ENCODE measurements at regions not wholly inside any gene's neighbourhood (a gene's known extent, or its start where the extent isn't known, plus 50 kb on each side); places are given as distances from the start of the nearest gene placed in this dataset.

GRCh38 chr12:63326260-63326659, 175.3 kb upstream of the AVPR1A start:
- Histone ChIP-seq H3K9me3 (ENCODE audit: control insufficient read depth in 5 of 5, low read length in 5 of 5) (no peaks in the 10 kb centered on the region), H3K36me3 (ENCODE audit: control insufficient read depth in 5 of 5, insufficient read depth in 5 of 5, low read length in 5 of 5) (no peaks in the 10 kb centered on the region), H3K4me3 (ENCODE audit: low read depth in 1 of 5, low read length in 5 of 5) (no peak overlapping the region), H3K27ac (ENCODE audit: low read depth, low read length) (no peak overlapping the region), H3K27me3 (ENCODE audit: control insufficient read depth in 5 of 5, insufficient read depth in 4 of 5, low read length in 5 of 5) (no peaks in the 10 kb centered on the region), H3K9ac (ENCODE audit: low read length in 5 of 5) (no peak overlapping the region), H3K4me1 (ENCODE audit: control insufficient read depth in 5 of 5, insufficient read depth in 5 of 5, low read length in 5 of 5) (peaks cover 0 to 13% (median 4%) of the 10 kb centered on the region in 5 donors)

- H3K36me3 ChIP-seq (ENCODE audit: control insufficient read depth in 5 of 5, insufficient read depth in 5 of 5, low read length in 5 of 5), result no peaks in the 10 kb centered on the region
- no peaks in the 10 kb centered on the region for H3K27me3 ChIP-seq (ENCODE audit: control insufficient read depth in 5 of 5, insufficient read depth in 4 of 5, low read length in 5 of 5)
- H3K4me3 ChIP-seq (ENCODE audit: low read depth in 1 of 5, low read length in 5 of 5), result no peak overlapping the region
- H3K9ac ChIP-seq (ENCODE audit: low read length in 5 of 5), result no peak overlapping the region
- H3K27ac ChIP-seq (ENCODE audit: low read depth, low read length), result no peak overlapping the region
- peaks cover 0 to 13% (median 4%) of the 10 kb centered on the region in 5 donors for H3K4me1 ChIP-seq (ENCODE audit: control insufficient read depth in 5 of 5, insufficient read depth in 5 of 5, low read length in 5 of 5)
- H3K9me3 ChIP-seq (ENCODE audit: control insufficient read depth in 5 of 5, low read length in 5 of 5), result no peaks in the 10 kb centered on the region
These were observed 174.8 kb upstream of the AVPR1A start for GRCh38 chr12:63325757-63326156.

DNA sequence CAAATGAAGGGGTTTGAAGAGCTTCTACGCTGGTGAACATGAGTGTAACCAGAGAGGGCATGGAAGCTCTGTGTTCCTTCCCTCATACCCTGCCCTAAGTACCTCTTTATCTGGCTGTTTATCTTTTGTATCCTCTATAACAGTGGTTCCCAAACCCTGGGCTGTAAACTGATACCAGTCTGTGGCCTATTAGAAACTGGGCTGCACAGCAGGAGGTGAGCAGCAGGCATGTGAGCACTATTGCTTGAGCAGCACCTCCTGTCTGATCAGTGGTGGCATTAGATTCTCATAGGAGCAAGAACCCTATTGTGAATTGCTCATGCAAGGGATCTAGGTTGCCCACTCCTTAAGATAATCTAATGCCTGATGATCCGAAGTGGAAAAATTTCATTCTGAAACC, 172.9 kb upstream of the AVPR1A start:
- Histone ChIP-seq H3K4me1 (ENCODE audit: control insufficient read depth in 5 of 5, insufficient read depth in 5 of 5, low read length in 5 of 5) (peaks cover 0 to 13% (median 4%) of the 10 kb centered on the region in 5 donors), H3K27ac (ENCODE audit: low read depth, low read length) (no peak overlapping the region), H3K36me3 (ENCODE audit: control insufficient read depth in 5 of 5, insufficient read depth in 5 of 5, low read length in 5 of 5) (no peaks in the 10 kb centered on the region), H3K4me3 (ENCODE audit: low read depth in 1 of 5, low read length in 5 of 5) (no peak overlapping the region), H3K9ac (ENCODE audit: low read length in 5 of 5) (no peak overlapping the region), H3K27me3 (ENCODE audit: control insufficient read depth in 5 of 5, insufficient read depth in 4 of 5, low read length in 5 of 5) (no peaks in the 10 kb centered on the region), H3K9me3 (ENCODE audit: control insufficient read depth in 5 of 5, low read length in 5 of 5) (no peaks in the 10 kb centered on the region)

DNA sequence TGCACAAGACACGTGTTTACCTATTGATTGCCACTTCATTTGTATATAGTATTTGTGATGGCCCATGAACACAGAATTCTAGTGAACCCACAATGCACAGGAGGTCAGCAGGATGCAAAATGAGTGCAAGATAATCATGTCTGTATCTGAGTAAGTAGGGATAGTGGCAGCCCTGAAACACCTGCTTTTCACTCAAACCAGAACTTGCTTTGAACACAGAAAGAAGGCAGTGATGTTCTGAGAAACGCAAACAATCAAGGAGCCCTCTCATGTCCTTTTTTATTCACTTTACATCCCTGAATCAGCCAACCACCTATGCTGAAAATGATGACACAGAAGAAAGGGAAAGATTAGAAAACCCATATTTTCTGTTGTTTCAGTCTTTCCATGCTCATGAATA, 170.4 kb upstream of the AVPR1A start:
- H3K4me1 ChIP-seq (ENCODE audit: control insufficient read depth in 5 of 5, insufficient read depth in 5 of 5, low read length in 5 of 5), result peaks cover 0 to 8% (median 4%) of the 10 kb centered on the region in 5 donors

GRCh38 chr12:63319936-63320633, 169.1 kb upstream of the AVPR1A start:
- H3K27me3 ChIP-seq (ENCODE audit: control insufficient read depth in 5 of 5, insufficient read depth in 4 of 5, low read length in 5 of 5), result no peaks in the 10 kb centered on the region
- no peak overlapping the region for H3K27ac ChIP-seq (ENCODE audit: low read depth, low read length)
- H3K4me1 ChIP-seq (ENCODE audit: control insufficient read depth in 5 of 5, insufficient read depth in 5 of 5, low read length in 5 of 5), result no peaks in the 10 kb centered on the region
- H3K9ac ChIP-seq (ENCODE audit: low read length in 5 of 5), result no peak overlapping the region
- H3K4me3 ChIP-seq (ENCODE audit: low read depth in 1 of 5, low read length in 5 of 5), result no peak overlapping the region
- no peaks in the 10 kb centered on the region for H3K36me3 ChIP-seq (ENCODE audit: control insufficient read depth in 5 of 5, insufficient read depth in 5 of 5, low read length in 5 of 5)
- peaks cover 0 to 6% (median 0%) of the 10 kb centered on the region in 5 donors for H3K9me3 ChIP-seq (ENCODE audit: control insufficient read depth in 5 of 5, low read length in 5 of 5)

More for the DNA sequence above, 170.4 kb upstream of the AVPR1A start:
- Histone ChIP-seq H3K9me3 (ENCODE audit: control insufficient read depth in 5 of 5, low read length in 5 of 5) (peaks cover 0 to 6% (median 0%) of the 10 kb centered on the region in 5 donors), H3K4me3 (ENCODE audit: low read depth in 1 of 5, low read length in 5 of 5) (no peak overlapping the region), H3K27me3 (ENCODE audit: control insufficient read depth in 5 of 5, insufficient read depth in 4 of 5, low read length in 5 of 5) (no peaks in the 10 kb centered on the region), H3K36me3 (ENCODE audit: control insufficient read depth in 5 of 5, insufficient read depth in 5 of 5, low read length in 5 of 5) (no peaks in the 10 kb centered on the region), H3K9ac (ENCODE audit: low read length in 5 of 5) (no peak overlapping the region), H3K27ac (ENCODE audit: low read depth, low read length) (no peak overlapping the region)

DNA sequence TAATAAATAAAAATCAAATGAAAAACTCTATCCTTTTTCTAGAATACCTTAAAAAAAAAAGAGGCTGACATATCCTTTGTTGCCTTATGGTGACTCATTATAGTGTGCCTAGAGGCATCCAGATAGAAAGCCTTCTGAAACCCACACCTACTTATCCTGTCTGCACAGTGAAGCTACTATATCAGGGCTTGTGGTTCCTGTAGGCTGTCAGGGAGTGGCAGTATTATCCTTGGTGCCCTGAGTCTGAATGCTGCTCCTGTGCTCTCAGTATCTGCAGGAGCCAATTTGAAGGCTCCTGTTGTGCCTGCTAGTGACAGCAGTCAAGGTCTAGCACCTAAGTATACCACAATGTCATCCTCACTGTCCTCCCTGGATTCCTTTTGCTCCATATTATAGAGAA, 168.4 kb upstream of the AVPR1A start:
- Histone ChIP-seq H3K4me1 (ENCODE audit: control insufficient read depth in 5 of 5, insufficient read depth in 5 of 5, low read length in 5 of 5) (no peaks in the 10 kb centered on the region), H3K36me3 (ENCODE audit: control insufficient read depth in 5 of 5, insufficient read depth in 5 of 5, low read length in 5 of 5) (no peaks in the 10 kb centered on the region), H3K4me3 (ENCODE audit: low read depth in 1 of 5, low read length in 5 of 5) (no peak overlapping the region), H3K27me3 (ENCODE audit: control insufficient read depth in 5 of 5, insufficient read depth in 4 of 5, low read length in 5 of 5) (no peaks in the 10 kb centered on the region), H3K9ac (ENCODE audit: low read length in 5 of 5) (no peak overlapping the region), H3K27ac (ENCODE audit: low read depth, low read length) (no peak overlapping the region), H3K9me3 (ENCODE audit: control insufficient read depth in 5 of 5, low read length in 5 of 5) (peaks cover 0 to 6% (median 0%) of the 10 kb centered on the region in 5 donors)

- H3K9me3 ChIP-seq (ENCODE audit: control insufficient read depth in 5 of 5, low read length in 5 of 5), result peaks cover 0 to 6% (median 0%) of the 10 kb centered on the region in 5 donors
- no peaks in the 10 kb centered on the region for H3K4me1 ChIP-seq (ENCODE audit: control insufficient read depth in 5 of 5, insufficient read depth in 5 of 5, low read length in 5 of 5)
- H3K27ac ChIP-seq (ENCODE audit: low read depth, low read length), result no peak overlapping the region
- no peaks in the 10 kb centered on the region for H3K27me3 ChIP-seq (ENCODE audit: control insufficient read depth in 5 of 5, insufficient read depth in 4 of 5, low read length in 5 of 5)
- no peak overlapping the region for H3K4me3 ChIP-seq (ENCODE audit: low read depth in 1 of 5, low read length in 5 of 5)
- no peaks in the 10 kb centered on the region for H3K36me3 ChIP-seq (ENCODE audit: control insufficient read depth in 5 of 5, insufficient read depth in 5 of 5, low read length in 5 of 5)
- H3K9ac ChIP-seq (ENCODE audit: low read length in 5 of 5), result no peak overlapping the region
These were observed 167.9 kb upstream of the AVPR1A start for GRCh38 chr12:63318933-63319332.

- H3K36me3 ChIP-seq (ENCODE audit: control insufficient read depth in 5 of 5, insufficient read depth in 5 of 5, low read length in 5 of 5), result no peaks in the 10 kb centered on the region
- no peaks in the 10 kb centered on the region for H3K27me3 ChIP-seq (ENCODE audit: control insufficient read depth in 5 of 5, insufficient read depth in 4 of 5, low read length in 5 of 5)
- H3K4me3 ChIP-seq (ENCODE audit: low read depth in 1 of 5, low read length in 5 of 5), result no peak overlapping the region
- H3K9ac ChIP-seq (ENCODE audit: low read length in 5 of 5), result no peak overlapping the region
- H3K27ac ChIP-seq (ENCODE audit: low read depth, low read length), result no peak overlapping the region
- H3K9me3 ChIP-seq (ENCODE audit: control insufficient read depth in 5 of 5, low read length in 5 of 5), result peaks cover 0 to 6% (median 0%) of the 10 kb centered on the region in 5 donors
- no peaks in the 10 kb centered on the region for H3K4me1 ChIP-seq (ENCODE audit: control insufficient read depth in 5 of 5, insufficient read depth in 5 of 5, low read length in 5 of 5)
These were observed 167.3 kb upstream of the AVPR1A start for GRCh38 chr12:63318313-63318712.

DNA sequence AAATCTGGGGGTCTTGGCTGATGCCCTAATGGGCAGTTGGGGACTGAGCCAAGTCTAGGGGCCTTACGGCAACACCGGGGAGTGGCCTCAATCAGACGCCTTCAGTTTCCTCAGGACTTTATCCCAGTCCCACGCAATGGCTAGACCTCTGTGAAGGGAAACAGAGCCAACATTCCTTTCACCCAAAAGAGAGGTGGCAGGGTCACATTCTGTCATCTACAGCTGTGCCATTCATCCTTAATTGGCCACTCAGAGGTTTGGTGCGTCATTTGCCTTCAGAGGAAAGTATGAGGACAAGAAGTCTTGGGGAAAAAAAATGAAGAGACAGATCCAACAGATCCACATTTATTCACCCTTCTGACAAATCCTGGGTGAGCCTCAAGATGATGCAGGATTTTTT, 166.9 kb upstream of the AVPR1A start:
- Histone ChIP-seq H3K4me3 (ENCODE audit: low read depth in 1 of 5, low read length in 5 of 5) (no peak overlapping the region), H3K9me3 (ENCODE audit: control insufficient read depth in 5 of 5, low read length in 5 of 5) (peaks cover 0 to 6% (median 0%) of the 10 kb centered on the region in 5 donors)

DNA sequence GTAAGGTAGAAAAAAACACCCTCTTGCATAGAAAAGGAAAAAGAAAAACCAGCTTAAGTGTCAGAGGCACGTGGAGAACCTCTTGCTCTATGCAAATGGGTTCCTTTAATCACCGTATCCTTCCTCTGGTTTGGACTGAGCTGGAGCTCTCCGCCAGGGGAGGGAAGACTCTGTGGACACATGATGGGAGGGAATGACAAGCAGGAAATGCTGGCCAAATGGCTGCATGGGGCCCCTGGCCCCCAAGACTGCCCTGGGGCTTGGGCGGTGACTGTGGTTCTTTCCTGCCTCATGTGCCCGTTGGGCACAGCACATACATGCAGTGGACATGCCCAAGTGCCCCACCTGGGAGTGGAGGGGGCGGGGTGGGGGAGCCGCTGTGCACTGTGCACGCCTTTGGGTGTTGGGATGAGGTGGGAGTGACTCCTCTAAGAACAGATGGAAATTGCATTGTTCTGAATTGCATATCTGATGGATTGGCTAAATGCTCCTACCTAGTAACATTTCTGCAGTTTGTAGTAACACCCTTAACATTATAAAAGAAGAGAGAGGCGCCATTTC, 166.4 kb upstream of the AVPR1A start:
- H3K9me3 ChIP-seq (ENCODE audit: control insufficient read depth in 5 of 5, low read length in 5 of 5), result peaks cover 0 to 6% (median 0%) of the 10 kb centered on the region in 5 donors

More for the DNA sequence above, 166.9 kb upstream of the AVPR1A start:
- no peaks in the 10 kb centered on the region for H3K4me1 ChIP-seq (ENCODE audit: control insufficient read depth in 5 of 5, insufficient read depth in 5 of 5, low read length in 5 of 5)
- no peaks in the 10 kb centered on the region for H3K36me3 ChIP-seq (ENCODE audit: control insufficient read depth in 5 of 5, insufficient read depth in 5 of 5, low read length in 5 of 5)
- H3K9ac ChIP-seq (ENCODE audit: low read length in 5 of 5), result no peak overlapping the region
- no peaks in the 10 kb centered on the region for H3K27me3 ChIP-seq (ENCODE audit: control insufficient read depth in 5 of 5, insufficient read depth in 4 of 5, low read length in 5 of 5)
- no peak overlapping the region for H3K27ac ChIP-seq (ENCODE audit: low read depth, low read length)

More for the DNA sequence above, 166.4 kb upstream of the AVPR1A start:
- Histone ChIP-seq H3K27me3 (ENCODE audit: control insufficient read depth in 5 of 5, insufficient read depth in 4 of 5, low read length in 5 of 5) (no peaks in the 10 kb centered on the region), H3K9ac (ENCODE audit: low read length in 5 of 5) (no peak overlapping the region), H3K4me1 (ENCODE audit: control insufficient read depth in 5 of 5, insufficient read depth in 5 of 5, low read length in 5 of 5) (no peaks in the 10 kb centered on the region), H3K27ac (ENCODE audit: low read depth, low read length) (no peak overlapping the region), H3K4me3 (ENCODE audit: low read depth in 1 of 5, low read length in 5 of 5) (no peak overlapping the region), H3K36me3 (ENCODE audit: control insufficient read depth in 5 of 5, insufficient read depth in 5 of 5, low read length in 5 of 5) (no peaks in the 10 kb centered on the region)

All from subcutaneous abdominal adipose tissue (tissue), 5 donors.